ENCODE measurements at regions not wholly inside any gene's neighbourhood (a gene's known extent, or its start where the extent isn't known, plus 50 kb on each side); places are given as distances from the start of the nearest gene placed in this dataset.

DNA sequence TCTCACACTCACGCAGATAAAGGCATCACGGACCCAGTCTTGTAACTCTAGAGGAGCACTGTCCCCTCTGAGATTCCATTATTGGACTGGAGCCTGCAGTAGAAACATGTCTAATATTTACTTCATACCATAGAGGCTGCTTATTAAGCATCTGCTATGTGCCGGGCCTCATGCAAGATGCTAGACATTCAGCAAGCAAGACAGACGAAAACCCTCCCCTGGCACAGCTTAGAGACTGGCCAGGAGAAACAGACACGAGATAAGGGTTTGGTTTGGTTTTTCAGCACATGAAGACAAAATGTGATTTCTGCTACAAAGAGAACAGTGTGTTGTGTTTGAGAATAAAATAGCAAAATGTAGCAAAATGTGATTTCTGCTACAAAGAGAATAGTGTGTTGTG, 719.2 kb downstream of the MED13L start:
- no peaks in the 10 kb centered on the region for H3K79me2 ChIP-seq (replicated peaks; ENCODE audit: insufficient read depth, low read length)
- H3K4me2 ChIP-seq (ENCODE audit: low read length) = no peak overlapping the region
- no peaks in the 10 kb centered on the region for H4K20me1 ChIP-seq (ENCODE audit: insufficient read depth)
- H3K27me3 ChIP-seq (ENCODE audit: insufficient read depth, low read depth, low read length) = no peaks in the 10 kb centered on the region
- TF ChIP-seq SMC3 (conservative IDR thresholded peaks at IDR 0.05; ENCODE audit: poor library complexity) = no peak
- TF ChIP-seq, protein P1, sequence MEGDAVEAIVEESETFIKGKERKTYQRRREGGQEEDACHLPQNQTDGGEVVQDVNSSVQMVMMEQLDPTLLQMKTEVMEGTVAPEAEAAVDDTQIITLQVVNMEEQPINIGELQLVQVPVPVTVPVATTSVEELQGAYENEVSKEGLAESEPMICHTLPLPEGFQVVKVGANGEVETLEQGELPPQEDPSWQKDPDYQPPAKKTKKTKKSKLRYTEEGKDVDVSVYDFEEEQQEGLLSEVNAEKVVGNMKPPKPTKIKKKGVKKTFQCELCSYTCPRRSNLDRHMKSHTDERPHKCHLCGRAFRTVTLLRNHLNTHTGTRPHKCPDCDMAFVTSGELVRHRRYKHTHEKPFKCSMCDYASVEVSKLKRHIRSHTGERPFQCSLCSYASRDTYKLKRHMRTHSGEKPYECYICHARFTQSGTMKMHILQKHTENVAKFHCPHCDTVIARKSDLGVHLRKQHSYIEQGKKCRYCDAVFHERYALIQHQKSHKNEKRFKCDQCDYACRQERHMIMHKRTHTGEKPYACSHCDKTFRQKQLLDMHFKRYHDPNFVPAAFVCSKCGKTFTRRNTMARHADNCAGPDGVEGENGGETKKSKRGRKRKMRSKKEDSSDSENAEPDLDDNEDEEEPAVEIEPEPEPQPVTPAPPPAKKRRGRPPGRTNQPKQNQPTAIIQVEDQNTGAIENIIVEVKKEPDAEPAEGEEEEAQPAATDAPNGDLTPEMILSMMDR (IDR thresholded peaks at IDR 0.05; ENCODE audit: poor library complexity, severe bottlenecking) = no peak
- TF ChIP-seq, protein P2, sequence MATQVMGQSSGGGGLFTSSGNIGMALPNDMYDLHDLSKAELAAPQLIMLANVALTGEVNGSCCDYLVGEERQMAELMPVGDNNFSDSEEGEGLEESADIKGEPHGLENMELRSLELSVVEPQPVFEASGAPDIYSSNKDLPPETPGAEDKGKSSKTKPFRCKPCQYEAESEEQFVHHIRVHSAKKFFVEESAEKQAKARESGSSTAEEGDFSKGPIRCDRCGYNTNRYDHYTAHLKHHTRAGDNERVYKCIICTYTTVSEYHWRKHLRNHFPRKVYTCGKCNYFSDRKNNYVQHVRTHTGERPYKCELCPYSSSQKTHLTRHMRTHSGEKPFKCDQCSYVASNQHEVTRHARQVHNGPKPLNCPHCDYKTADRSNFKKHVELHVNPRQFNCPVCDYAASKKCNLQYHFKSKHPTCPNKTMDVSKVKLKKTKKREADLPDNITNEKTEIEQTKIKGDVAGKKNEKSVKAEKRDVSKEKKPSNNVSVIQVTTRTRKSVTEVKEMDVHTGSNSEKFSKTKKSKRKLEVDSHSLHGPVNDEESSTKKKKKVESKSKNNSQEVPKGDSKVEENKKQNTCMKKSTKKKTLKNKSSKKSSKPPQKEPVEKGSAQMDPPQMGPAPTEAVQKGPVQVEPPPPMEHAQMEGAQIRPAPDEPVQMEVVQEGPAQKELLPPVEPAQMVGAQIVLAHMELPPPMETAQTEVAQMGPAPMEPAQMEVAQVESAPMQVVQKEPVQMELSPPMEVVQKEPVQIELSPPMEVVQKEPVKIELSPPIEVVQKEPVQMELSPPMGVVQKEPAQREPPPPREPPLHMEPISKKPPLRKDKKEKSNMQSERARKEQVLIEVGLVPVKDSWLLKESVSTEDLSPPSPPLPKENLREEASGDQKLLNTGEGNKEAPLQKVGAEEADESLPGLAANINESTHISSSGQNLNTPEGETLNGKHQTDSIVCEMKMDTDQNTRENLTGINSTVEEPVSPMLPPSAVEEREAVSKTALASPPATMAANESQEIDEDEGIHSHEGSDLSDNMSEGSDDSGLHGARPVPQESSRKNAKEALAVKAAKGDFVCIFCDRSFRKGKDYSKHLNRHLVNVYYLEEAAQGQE (IDR thresholded peaks at IDR 0.05; ENCODE audit: borderline replicate concordance) = no peak
- no peak for TF ChIP-seq TAF1 (IDR thresholded peaks at IDR 0.05; ENCODE audit: low read depth)
- TF ChIP-seq POLR2AphosphoS5 (IDR thresholded peaks at IDR 0.05) = no peak
- no peak for TF ChIP-seq RAD21 (conservative IDR thresholded peaks at IDR 0.05)
- TF ChIP-seq MXI1 (conservative IDR thresholded peaks at IDR 0.05; ENCODE audit: poor library complexity, severe bottlenecking) = no peak
- no peak for TF ChIP-seq EZH2 (IDR thresholded peaks at IDR 0.05; ENCODE audit: borderline replicate concordance, insufficient read depth, low read length, poor library complexity, severe bottlenecking)
- no peak overlapping the region for H3K4me3 ChIP-seq (ENCODE audit: low read length)
- H3K9me2 ChIP-seq (ENCODE audit: insufficient read depth, low read length) = no peaks in the 10 kb centered on the region
- no peak overlapping the region for H3K27ac ChIP-seq (ENCODE audit: low read length)
- H3F3A ChIP-seq (ENCODE audit: insufficient read depth, low read length, poor library complexity, severe bottlenecking) = no peaks in the 10 kb centered on the region
- no peak overlapping the region for H2AFZ ChIP-seq (ENCODE audit: low read depth, low read length)
- H3K36me3 ChIP-seq (ENCODE audit: insufficient read depth, low read length) = no peaks in the 10 kb centered on the region
- no peak overlapping the region for H3K9ac ChIP-seq (ENCODE audit: low read length)
- H3K9me3 ChIP-seq (ENCODE audit: low read length) = no peaks in the 10 kb centered on the region

DNA sequence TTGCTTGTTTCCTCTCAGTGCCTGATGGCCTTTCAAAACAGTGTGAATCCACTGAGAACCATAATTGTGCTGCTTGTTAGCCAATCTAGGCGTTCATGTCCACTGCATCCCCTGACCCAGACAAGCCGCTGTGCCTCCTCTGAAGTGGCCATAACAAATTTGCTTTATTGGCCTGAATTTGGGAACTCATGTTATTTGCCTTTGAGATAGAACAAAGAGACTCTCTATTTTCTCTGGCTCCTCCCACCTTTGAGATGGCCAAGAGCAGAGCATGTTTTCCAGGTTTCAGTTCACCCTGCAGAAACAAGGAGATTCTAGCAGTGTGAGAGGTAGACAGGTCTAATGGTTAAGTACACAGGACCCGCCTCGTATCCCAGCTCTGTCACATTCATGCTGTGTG, 723.9 kb downstream of the MED13L start:
- Histone ChIP-seq H3K9me3 (ENCODE audit: low read length) (no peaks in the 10 kb centered on the region), H3F3A (ENCODE audit: insufficient read depth, low read length, poor library complexity, severe bottlenecking) (no peaks in the 10 kb centered on the region), H3K79me2 (replicated peaks; ENCODE audit: insufficient read depth, low read length) (no peaks in the 10 kb centered on the region), H3K27me3 (ENCODE audit: insufficient read depth, low read depth, low read length) (no peaks in the 10 kb centered on the region), H3K9me2 (ENCODE audit: insufficient read depth, low read length) (no peaks in the 10 kb centered on the region), H3K27ac (ENCODE audit: low read length) (no peak overlapping the region), H3K4me3 (ENCODE audit: low read length) (no peak overlapping the region), H3K36me3 (ENCODE audit: insufficient read depth, low read length) (no peaks in the 10 kb centered on the region), H2AFZ (ENCODE audit: low read depth, low read length) (no peak overlapping the region), H3K4me2 (ENCODE audit: low read length) (no peak overlapping the region), H4K20me1 (ENCODE audit: insufficient read depth) (no peaks in the 10 kb centered on the region), H3K9ac (ENCODE audit: low read length) (no peak overlapping the region)
- TF ChIP-seq EZH2 (IDR thresholded peaks at IDR 0.05; ENCODE audit: borderline replicate concordance, insufficient read depth, low read length, poor library complexity, severe bottlenecking) (no peak), MXI1 (conservative IDR thresholded peaks at IDR 0.05; ENCODE audit: poor library complexity, severe bottlenecking) (no peak), POLR2AphosphoS5 (IDR thresholded peaks at IDR 0.05) (no peak), EP300 (conservative IDR thresholded peaks at IDR 0.05; ENCODE audit: poor library complexity, severe bottlenecking) (no peak)
- TF ChIP-seq, protein P1 (IDR thresholded peaks at IDR 0.05; ENCODE audit: poor library complexity, severe bottlenecking) = no peak
